H1 (cell line): ENCODE measurements at regions not wholly inside any gene's neighbourhood (a gene's known extent, or its start where the extent isn't known, plus 50 kb on each side); places are given as distances from the start of the nearest gene placed in this dataset.

Experiments used
- CTCF ChIA-PET: fragments of 300-600 bp; sonication (Branson Sonifier 250); formaldehyde crosslinking; loops from one replicate; lab custom pipeline; 2021; ENCODE audit not compliant: partially characterized antibody; lab: Charles Lee
- POLR2A ChIA-PET: fragments of 300-600 bp; sonication (Branson Sonifier 250); formaldehyde crosslinking; loops from one replicate; lab custom pipeline; 2021; ENCODE audit warnings: inconsistent platforms; ENCODE audit not compliant: partially characterized antibody; lab: Charles Lee
- DNase-seq, 2 experiments: peaks; one replicate each; pipeline versions ENCODE4 v3.0.0 to v3.0.0-alpha.2; 2010 to 2022; ENCODE audit warnings: low spot score in 2 of 2, low read depth in 1 of 2, mixed read lengths in 1 of 2
- FAIRE-seq: peaks from 2 replicates; lab custom pipeline; 2011; peaks lifted over from hg19 to GRCh38; lab: Jason Lieb, UNC
- H2AFZ ChIP-seq: 2 replicates; pipeline ENCODE4 v1.8.1; 2012; ENCODE audit warnings: low read length, inconsistent platforms
- H2AK5ac ChIP-seq: 2 replicates; pipeline ENCODE4 v1.6.1; 2013; ENCODE audit warnings: low read depth, low read length
- H2BK120ac ChIP-seq: replicated peaks from 2 replicates; pipeline ENCODE3; 2013; ENCODE audit warnings: low read depth, low read length, inconsistent platforms
- H2BK12ac ChIP-seq: 2 replicates; pipeline ENCODE4 v1.6.1; 2013; ENCODE audit warnings: low read depth, low read length
- H2BK15ac ChIP-seq: 2 replicates; pipeline ENCODE4 v1.6.1; 2013; ENCODE audit warnings: low read length
- H2BK20ac ChIP-seq: 2 replicates; pipeline ENCODE4 v1.6.1; 2013; ENCODE audit warnings: low read length
- H2BK5ac ChIP-seq: 2 replicates; pipeline ENCODE4 v1.6.1; 2013; ENCODE audit warnings: low read depth, low read length
- H3K14ac ChIP-seq: 2 replicates; pipeline ENCODE4 v1.6.1; 2013; ENCODE audit warnings: inconsistent platforms; ENCODE audit not compliant: insufficient read length
- H3K18ac ChIP-seq: 2 replicates; pipeline ENCODE4 v1.6.1; 2013; ENCODE audit warnings: low read length; ENCODE audit errors: extremely low read depth
- H3K23ac ChIP-seq: 2 replicates; pipeline ENCODE4 v1.6.1; 2013; ENCODE audit warnings: inconsistent platforms; ENCODE audit not compliant: insufficient read length
- H3K23me2 ChIP-seq: 2 replicates; pipeline ENCODE4 v1.6.1; 2013; ENCODE audit warnings: low read depth, low read length
- H3K27ac ChIP-seq: 2 replicates; pipeline ENCODE4 v1.6.1; 2011; ENCODE audit warnings: low read depth, low read length, inconsistent platforms
- H3K27me3 ChIP-seq, 4 experiments: replicated peaks in 1 of 4; 1 replicate in 1 of 4; 2 replicates in 3 of 4; pipeline versions ENCODE4 v1.6.1 to v1.8.1; 2011 to 2013; ENCODE audit warnings: low read length in 3 of 4, mild to moderate bottlenecking in 3 of 4, inconsistent platforms in 2 of 4, mixed read lengths in 2 of 4, moderate library complexity in 1 of 4; ENCODE audit not compliant: control insufficient read depth in 3 of 4, insufficient read depth in 3 of 4; ENCODE audit errors: extremely low read depth in 1 of 4
- H3K36me3 ChIP-seq, 4 experiments: 2 replicates each; pipeline versions ENCODE4 v1.6.1 to v1.8.1; 2011 to 2013; ENCODE audit warnings: mild to moderate bottlenecking in 4 of 4, low read length in 3 of 4, moderate library complexity in 2 of 4, control low read depth in 1 of 4, inconsistent platforms in 1 of 4; ENCODE audit not compliant: insufficient read depth in 4 of 4, control insufficient read depth in 2 of 4
- H3K4ac ChIP-seq: replicated peaks from 2 replicates; pipeline ENCODE3; 2013; ENCODE audit warnings: low read length, low read depth, mixed read lengths, inconsistent platforms; ENCODE audit not compliant: insufficient read length
- H3K4me1 ChIP-seq, 4 experiments: replicated peaks in 1 of 4; 1 replicate in 1 of 4; 2 replicates in 3 of 4; pipeline versions ENCODE4 v1.6.1 to v1.8.1; 2011 to 2013; ENCODE audit warnings: low read length in 3 of 4, inconsistent platforms in 2 of 4, mixed read lengths in 1 of 4; ENCODE audit not compliant: insufficient read depth in 4 of 4, control insufficient read depth in 3 of 4
- H3K4me2 ChIP-seq, 2 experiments: 2 replicates each; pipeline versions ENCODE4 v1.6.1 to v1.8.1; 2011 to 2013; ENCODE audit warnings: low read depth in 2 of 2, low read length in 2 of 2, control low read depth in 1 of 2, inconsistent platforms in 1 of 2, mild to moderate bottlenecking in 1 of 2; ENCODE audit not compliant: insufficient read depth in 1 of 2
- H3K4me3 ChIP-seq, 4 experiments: fragments of 200-600, 300-600 bp in 1 of 4; sonication (generic), shearing (Covaris generic), sonication (Bioruptor Twin) in 1 of 4; 2 replicates each; pipeline versions ENCODE4 v1.5.1 to v1.8.1; 2011 to 2016; ENCODE audit warnings: low read length in 4 of 4, low read depth in 3 of 4, control low read depth in 2 of 4, inconsistent platforms in 2 of 4, mild to moderate bottlenecking in 2 of 4, mixed read lengths in 1 of 4, moderate library complexity in 1 of 4; ENCODE audit not compliant: insufficient read depth in 2 of 4; ENCODE audit errors: extremely low read depth in 1 of 4
- H3K56ac ChIP-seq: replicated peaks from 2 replicates; pipeline ENCODE3; 2013; ENCODE audit warnings: low read depth, mild to moderate bottlenecking, mixed read lengths, low read length, inconsistent platforms; ENCODE audit not compliant: insufficient read length
- H3K79me1 ChIP-seq: 2 replicates; pipeline ENCODE4 v1.6.1; 2013; ENCODE audit warnings: low read depth, low read length, control low read depth
- H3K79me2 ChIP-seq, 2 experiments: 2 replicates each; pipeline versions ENCODE4 v1.6.1 to v1.8.1; 2012 to 2013; ENCODE audit warnings: low read length in 2 of 2, mild to moderate bottlenecking in 2 of 2, inconsistent platforms in 1 of 2; ENCODE audit not compliant: insufficient read depth in 2 of 2, control insufficient read depth in 1 of 2
- H3K9ac ChIP-seq, 4 experiments: replicated peaks in 1 of 4; 1 replicate in 1 of 4; 2 replicates in 3 of 4; pipeline versions ENCODE4 v1.6.1 to v1.8.1; 2011 to 2013; ENCODE audit warnings: low read depth in 3 of 4, low read length in 3 of 4, control low read depth in 2 of 4, mild to moderate bottlenecking in 2 of 4, moderate library complexity in 2 of 4, inconsistent platforms in 1 of 4; ENCODE audit errors: extremely low read depth in 1 of 4
- H3K9me3 ChIP-seq, 2 experiments: 2 replicates each; pipeline versions ENCODE4 v1.6.1 to v1.8.1; 2012 to 2013; ENCODE audit warnings: mild to moderate bottlenecking in 2 of 2, moderate library complexity in 2 of 2, control low read depth in 1 of 2, inconsistent platforms in 1 of 2, low read depth in 1 of 2, low read length in 1 of 2, mixed read lengths in 1 of 2; ENCODE audit not compliant: insufficient read depth in 2 of 2
- H4K20me1 ChIP-seq, 2 experiments: replicated peaks in 1 of 2; 2 replicates each; pipeline versions ENCODE3 to v1.8.1; 2011 to 2013; ENCODE audit warnings: inconsistent platforms in 2 of 2, low read length in 2 of 2, mild to moderate bottlenecking in 1 of 2; ENCODE audit not compliant: insufficient read depth in 2 of 2, control insufficient read depth in 1 of 2
- H4K5ac ChIP-seq: 2 replicates; pipeline ENCODE4 v1.6.1; 2013; ENCODE audit warnings: low read length, low read depth, mixed read lengths, inconsistent platforms; ENCODE audit not compliant: insufficient read length
- H4K8ac ChIP-seq: 2 replicates; pipeline ENCODE4 v1.8.0; 2013; ENCODE audit warnings: mild to moderate bottlenecking, moderate library complexity, low read length, inconsistent platforms; ENCODE audit not compliant: insufficient read depth; ENCODE audit errors: extremely low read depth
- H4K91ac ChIP-seq: replicated peaks from 2 replicates; pipeline ENCODE3; 2013; ENCODE audit warnings: low read length, mixed read lengths, inconsistent platforms; ENCODE audit not compliant: insufficient read length
- NANOG ChIP-seq: IDR thresholded peaks from 2 replicates; pipeline ENCODE4 v1.6.1; 2011; ENCODE audit warnings: low read length, low read depth, mild to moderate bottlenecking, inconsistent platforms; ENCODE audit not compliant: insufficient read depth, poor library complexity, severe bottlenecking
- TAF7 ChIP-seq: optimal IDR thresholded peaks from 2 replicates; pipeline ENCODE3; 2011; ENCODE audit warnings: low read depth, mild to moderate bottlenecking, inconsistent platforms, low read length, moderate library complexity, borderline replicate concordance
- WGBS, 2 experiments: shearing (Covaris generic) in 1 of 2; methylation state at CpG; one replicate each; pipeline versions ENCODE4 v1.1.6 to v1.1.7; 2013 to 2015; ENCODE audit warnings: low lambda C conversion rate in 2 of 2, mixed read lengths in 2 of 2, inconsistent platforms in 1 of 2, low coverage in 1 of 2, missing lambda C conversion rate in 1 of 2; ENCODE audit not compliant: insufficient replicate concordance in 2 of 2, insufficient coverage in 1 of 2, insufficient read length in 1 of 2; ENCODE audit errors: extremely low coverage in 1 of 2, missing lambda C conversion rate in 1 of 2; 5-methylcytosine and 5-hydroxymethylcytosine counted together

- H2BK12ac ChIP-seq = no peak overlapping the region
- no peak overlapping the region for H2BK5ac ChIP-seq
- H3K4me2 ChIP-seq = no peak overlapping the region
- 95% methylated on average over 3 of the region's 3 CpGs; no CpG with 5 or more reads in 1 of the 2 experiments for WGBS, 2 experiments
- no peak overlapping the region for H2BK120ac ChIP-seq
- POLR2A ChIA-PET = no interaction called here
- CTCF ChIA-PET = no interaction called here
- no peak overlapping the region for H2AK5ac ChIP-seq
- no peak overlapping the region for H3K18ac ChIP-seq
- no peak overlapping the region for H2BK15ac ChIP-seq
- H3K4ac ChIP-seq = no peak overlapping the region
- H4K91ac ChIP-seq = no peak overlapping the region
- no peak overlapping the region for H2AFZ ChIP-seq
- no peak overlapping the region for H3K4me3 ChIP-seq
- H3K4me1 ChIP-seq = no peaks in the 10 kb centered on the region
- no peaks in the 10 kb centered on the region for H4K20me1 ChIP-seq
- H3K9me3 ChIP-seq = no peaks in the 10 kb centered on the region
- H4K8ac ChIP-seq = no peak overlapping the region
- no peak for FAIRE-seq
- no peaks in the 10 kb centered on the region for H3K27me3 ChIP-seq
- no peaks in the 10 kb centered on the region for H3K79me2 ChIP-seq
- no peaks in the 10 kb centered on the region for H3K36me3 ChIP-seq
- no peak overlapping the region for H3K9ac ChIP-seq
- no peaks in the 10 kb centered on the region for H3K23me2 ChIP-seq
- H3K56ac ChIP-seq = no peak overlapping the region
- DNase-seq = no peak
- no peak overlapping the region for H3K23ac ChIP-seq
- no peak overlapping the region for H3K27ac ChIP-seq
- H3K14ac ChIP-seq = no peak overlapping the region
- no peak overlapping the region for H2BK20ac ChIP-seq
- H3K79me1 ChIP-seq = no peaks in the 10 kb centered on the region
- no peak overlapping the region for H4K5ac ChIP-seq
- no peak for TF ChIP-seq NANOG
- no peak for TF ChIP-seq TAF7
Observed at GRCh38 chr4:23068756-23069155, 376.0 kb downstream of the GBA3 start.
